ENCODE measurements at regions not wholly inside any gene's neighbourhood (a gene's known extent, or its start where the extent isn't known, plus 50 kb on each side); places are given as distances from the start of the nearest gene placed in this dataset.

DNA sequence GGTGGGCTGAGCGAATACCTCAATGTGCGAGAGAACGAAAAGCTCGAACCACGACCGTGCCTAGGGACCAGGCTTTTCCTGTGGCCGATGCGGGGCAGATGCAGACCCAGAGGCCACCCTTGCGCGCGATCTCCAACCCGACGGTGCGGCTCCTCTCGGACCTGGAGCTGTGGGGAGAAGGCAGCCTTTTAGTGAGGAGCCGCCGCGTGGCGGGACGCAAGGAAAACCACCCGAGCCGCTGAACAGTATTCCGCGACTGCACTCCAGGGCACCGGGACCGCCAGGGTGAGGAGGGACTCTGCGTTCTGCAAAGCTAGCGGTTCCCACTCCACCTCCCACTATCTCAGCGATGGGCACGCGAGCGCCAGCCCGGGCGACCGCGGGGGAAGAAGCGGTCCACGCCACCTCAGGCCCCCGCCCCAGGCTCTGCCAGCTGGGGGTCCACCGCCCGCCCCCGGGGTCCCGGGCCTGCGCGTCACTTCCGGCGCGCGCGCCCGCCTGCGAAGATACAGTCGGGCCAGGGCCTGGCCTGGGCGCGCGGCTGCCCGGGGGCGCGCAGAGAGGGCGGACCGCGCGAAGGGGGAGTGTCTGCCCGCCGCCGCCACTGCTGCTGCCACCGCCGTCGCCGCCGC is 66.5 kb upstream of the PRKACB start (continued):
- no peak for TF ChIP-seq SP1 (CRISPR knock-in tag; IDR thresholded peaks at IDR 0.05)
- TF ChIP-seq NFATC3 (IDR thresholded peaks at IDR 0.05), result no peak
- no peak for TF ChIP-seq EP300 (IDR thresholded peaks at IDR 0.05; ENCODE audit: low read length)
- no peak for TF ChIP-seq FOXO4 (CRISPR knock-in tag; IDR thresholded peaks at IDR 0.05)
- TF ChIP-seq ZNF146 (CRISPR knock-in tag; IDR thresholded peaks at IDR 0.05; ENCODE audit: unreplicated experiment), result no peak
- no peak for TF ChIP-seq ZNF143 (CRISPR knock-in tag; IDR thresholded peaks at IDR 0.05)
- TF ChIP-seq MIER1 (IDR thresholded peaks at IDR 0.05; ENCODE audit: low read depth), result no peak
- TF ChIP-seq E4F1 (CRISPR knock-in tag; IDR thresholded peaks at IDR 0.05; ENCODE audit: borderline replicate concordance), result no peak
- TF ChIP-seq ELF2 (CRISPR knock-in tag; IDR thresholded peaks at IDR 0.05), result no peak
- no peak for TF ChIP-seq CREB3L1 (IDR thresholded peaks at IDR 0.05; ENCODE audit: borderline replicate concordance, low read depth)
- no peak for TF ChIP-seq ETS2 (tag; IDR thresholded peaks at IDR 0.05; ENCODE audit: borderline replicate concordance, poor library complexity, severe bottlenecking)
- no peak for TF ChIP-seq DLX4 (CRISPR knock-in tag; IDR thresholded peaks at IDR 0.05)
- no peak for TF ChIP-seq SMAD2 (IDR thresholded peaks at IDR 0.05; ENCODE audit: low read depth, low read length)
- no peak for TF ChIP-seq TCF7L2 (IDR thresholded peaks at IDR 0.05; ENCODE audit: low read depth, low read length)
- no peak for TF ChIP-seq ZNF561 (CRISPR knock-in tag; conservative IDR thresholded peaks at IDR 0.05)
- no peak for TF ChIP-seq TAL1 (IDR thresholded peaks at IDR 0.05)
- TF ChIP-seq ZNF175 (CRISPR knock-in tag; IDR thresholded peaks at IDR 0.05; ENCODE audit: low read depth), result no peak
- peak; percentile 60 for TF ChIP-seq HMGN3 (IDR thresholded peaks at IDR 0.05; ENCODE audit: borderline replicate concordance, extremely low read depth, insufficient read length, low read depth, low read length)
- TF ChIP-seq RBM14 (IDR thresholded peaks at IDR 0.05; ENCODE audit: borderline replicate concordance, insufficient read depth, low read depth, low read length), result no peak
- TF ChIP-seq RBM34 (IDR thresholded peaks at IDR 0.05; ENCODE audit: borderline replicate concordance, insufficient read depth, low read length), result no peak
- no peak for TF ChIP-seq CHCHD3 (CRISPR knock-in tag; IDR thresholded peaks at IDR 0.05)
- TF ChIP-seq PHF21A (IDR thresholded peaks at IDR 0.05; ENCODE audit: borderline replicate concordance, low read depth), result no peak
- no peak for TF ChIP-seq KAT8 (IDR thresholded peaks at IDR 0.05; ENCODE audit: low read depth)
- no peak for TF ChIP-seq HDGF (IDR thresholded peaks at IDR 0.05)
- no peak for TF ChIP-seq RBM15 (IDR thresholded peaks at IDR 0.05; ENCODE audit: insufficient read depth, low read length)

All from K562 (cell line).